Ramos (cell line): ENCODE measurements at regions not wholly inside any gene's neighbourhood (a gene's known extent, or its start where the extent isn't known, plus 50 kb on each side); places are given as distances from the start of the nearest gene placed in this dataset.

Experiments
- in situ Hi-C: fragments of 300-500 bp; cut with MboI; formaldehyde crosslinking; loops from one replicate; pipeline ENCODE4 v1.14.3; 2022; ENCODE audit warnings: low sequenced_read_pairs; ENCODE audit not compliant: unreplicated experiment

GRCh38 chr15:96703091-96703490 is 372.6 kb downstream of the NR2F2 start:
- in situ Hi-C loops = no loop called here

GRCh38 chr15:96703794-96704550 is 373.5 kb downstream of the NR2F2 start:
- in situ Hi-C loops = no loop called here

GRCh38 chr15:96716075-96716474 is 385.6 kb downstream of the NR2F2 start:
- in situ Hi-C loops = no loop called here

- in situ Hi-C loops = no loop called here
Measured at GRCh38 chr15:96716478-96716877, 386.0 kb downstream of the NR2F2 start.

- in situ Hi-C loops = no loop called here
Measured at GRCh38 chr15:96720251-96720650, 389.8 kb downstream of the NR2F2 start.

- in situ Hi-C loops = no loop called here
Measured at GRCh38 chr15:96720656-96721055, 390.2 kb downstream of the NR2F2 start.

- in situ Hi-C loops = no loop called here
Measured at GRCh38 chr15:96728591-96728990, 398.1 kb downstream of the NR2F2 start.

- in situ Hi-C loops = no loop called here
Measured at GRCh38 chr15:96732704-96733103, 402.2 kb downstream of the NR2F2 start.

- in situ Hi-C loops = no loop called here
Measured at GRCh38 chr15:96733721-96734120, 403.2 kb downstream of the NR2F2 start.

- in situ Hi-C loops = no loop called here
Measured at GRCh38 chr15:96735632-96736240, 405.2 kb downstream of the NR2F2 start.

GRCh38 chr15:96736384-96736783 is 405.9 kb downstream of the NR2F2 start:
- in situ Hi-C loops = no loop called here

GRCh38 chr15:96737408-96737807 is 406.9 kb downstream of the NR2F2 start:
- in situ Hi-C loops = no loop called here

GRCh38 chr15:96746665-96747064 is 416.2 kb downstream of the NR2F2 start:
- in situ Hi-C loops = no loop called here

GRCh38 chr15:96747291-96747690 is 416.8 kb downstream of the NR2F2 start:
- in situ Hi-C loops = no loop called here

GRCh38 chr15:96750361-96750760 is 419.9 kb downstream of the NR2F2 start:
- in situ Hi-C loops = no loop called here

GRCh38 chr15:96756146-96756545 is 425.6 kb downstream of the NR2F2 start:
- in situ Hi-C loops = no loop called here

GRCh38 chr15:96756656-96757055 is 426.2 kb downstream of the NR2F2 start:
- in situ Hi-C loops = no loop called here

GRCh38 chr15:96762566-96762965 is 432.1 kb downstream of the NR2F2 start:
- in situ Hi-C loops = no loop called here

- in situ Hi-C loops = no loop called here
Measured at GRCh38 chr15:96764501-96764900, 434.0 kb downstream of the NR2F2 start.

- in situ Hi-C loops = no loop called here
Measured at GRCh38 chr15:96764946-96765345, 434.4 kb downstream of the NR2F2 start.

GRCh38 chr15:96766366-96766765 is 435.9 kb downstream of the NR2F2 start:
- in situ Hi-C loops = no loop called here
